Duodenal mucosa (tissue), 2 donors: ENCODE measurements at regions not wholly inside any gene's neighbourhood (a gene's known extent, or its start where the extent isn't known, plus 50 kb on each side); places are given as distances from the start of the nearest gene placed in this dataset.
"Not testable (repeated sequence)": the region's sequence is repeated elsewhere in the genome, so short reads cannot be mapped to it uniquely, and the experiment has no call there.

Source experiments
- H3K27ac ChIP-seq: one replicate; pipeline ENCODE4 v1.7.0; 2013; ENCODE audit warnings: low read depth, low read length
- H3K27me3 ChIP-seq, 2 donors: one replicate each; pipeline ENCODE4 v1.7.0; 2013; ENCODE audit warnings: low read length in 2 of 2, control low read depth in 1 of 2; ENCODE audit not compliant: insufficient read depth in 2 of 2, control insufficient read depth in 1 of 2
- H3K36me3 ChIP-seq, 2 donors: one replicate each; pipeline ENCODE4 v1.7.0; 2013; ENCODE audit warnings: low read length in 2 of 2, control low read depth in 1 of 2; ENCODE audit not compliant: insufficient read depth in 2 of 2, control insufficient read depth in 1 of 2
- H3K4me1 ChIP-seq, 2 donors: one replicate each; pipeline ENCODE4 v1.7.0; 2013; ENCODE audit warnings: low read length in 2 of 2, control low read depth in 1 of 2; ENCODE audit not compliant: insufficient read depth in 2 of 2, control insufficient read depth in 1 of 2
- H3K4me3 ChIP-seq, 2 donors: one replicate each; pipeline ENCODE4 v1.7.0; 2013; ENCODE audit warnings: low read length in 2 of 2, low read depth in 1 of 2
- H3K9ac ChIP-seq, 2 donors: one replicate each; pipeline ENCODE4 v1.7.0; 2013; ENCODE audit warnings: low read length in 2 of 2, low read depth in 1 of 2
- H3K9me3 ChIP-seq, 2 donors: one replicate each; pipeline ENCODE4 v1.7.0; 2013; ENCODE audit warnings: low read length in 2 of 2, control low read depth in 1 of 2; ENCODE audit not compliant: control insufficient read depth in 1 of 2

DNA sequence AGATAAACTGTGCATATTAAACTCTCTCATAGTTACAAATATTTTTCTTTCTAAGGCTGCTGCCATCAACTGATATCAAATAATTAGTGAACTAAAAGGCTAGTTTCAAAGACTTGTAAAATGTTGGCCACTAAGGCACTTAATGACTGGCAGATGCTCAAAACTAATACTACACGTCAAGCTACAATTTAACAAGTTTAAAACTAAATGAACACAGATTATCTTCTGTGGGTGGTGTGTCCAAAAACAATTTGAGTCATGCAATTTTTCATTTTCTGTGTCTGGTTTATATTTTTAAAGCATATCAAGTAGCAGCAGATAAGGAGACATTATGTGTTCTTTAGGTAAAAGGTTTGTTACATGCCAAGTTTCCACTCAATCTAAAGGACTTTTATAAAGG, 665.1 kb downstream of the EFNA5 start:
- Histone ChIP-seq H3K27ac (no peak overlapping the region), H3K4me3 (no peak overlapping the region), H3K36me3 (no peaks in the 10 kb centered on the region), H3K4me1 (no peaks in the 10 kb centered on the region), H3K9me3 (no peaks in the 10 kb centered on the region), H3K9ac (no peak overlapping the region), H3K27me3 (no peaks in the 10 kb centered on the region)

GRCh38 chr5:107005161-107005560, 665.6 kb downstream of the EFNA5 start:
- no peak overlapping the region for H3K27ac ChIP-seq
- H3K36me3 ChIP-seq = no peaks in the 10 kb centered on the region
- H3K9ac ChIP-seq = no peak overlapping the region
- H3K4me3 ChIP-seq = no peak overlapping the region
- H3K9me3 ChIP-seq = no peaks in the 10 kb centered on the region
- H3K27me3 ChIP-seq = no peaks in the 10 kb centered on the region
- H3K4me1 ChIP-seq = no peaks in the 10 kb centered on the region

GRCh38 chr5:107002115-107002514, 668.6 kb downstream of the EFNA5 start:
- Histone ChIP-seq H3K9ac (no peak overlapping the region), H3K9me3 (no peaks in the 10 kb centered on the region), H3K4me3 (no peak overlapping the region), H3K27ac (no peak overlapping the region), H3K27me3 (no peaks in the 10 kb centered on the region), H3K4me1 (no peaks in the 10 kb centered on the region), H3K36me3 (no peaks in the 10 kb centered on the region)

DNA sequence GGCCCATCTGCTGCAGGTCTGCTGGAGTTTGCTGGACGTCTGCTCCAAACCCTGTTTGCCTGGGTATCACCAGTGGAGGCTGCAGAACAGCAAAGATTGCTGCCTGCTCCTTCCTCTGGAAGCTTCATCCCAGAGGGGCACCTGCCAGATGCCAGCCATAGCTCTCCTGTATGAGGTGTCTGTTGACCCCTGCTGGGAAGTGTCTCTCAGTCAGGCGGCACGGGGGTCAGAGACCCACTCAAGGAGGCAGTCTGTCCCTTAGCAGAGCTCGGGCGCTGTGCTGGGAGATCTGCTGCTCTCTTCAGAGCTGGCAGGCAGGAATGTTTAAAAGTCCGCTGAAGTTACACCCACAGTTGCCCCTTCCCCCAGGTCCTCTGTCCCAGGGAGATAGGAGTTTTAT, 671.2 kb downstream of the EFNA5 start:
- H3K36me3 ChIP-seq, H3K9me3 ChIP-seq, H3K27me3 ChIP-seq, H3K4me1 ChIP-seq, H3K4me3 ChIP-seq, H3K9ac ChIP-seq, H3K27ac ChIP-seq: not testable (repeated sequence)

DNA sequence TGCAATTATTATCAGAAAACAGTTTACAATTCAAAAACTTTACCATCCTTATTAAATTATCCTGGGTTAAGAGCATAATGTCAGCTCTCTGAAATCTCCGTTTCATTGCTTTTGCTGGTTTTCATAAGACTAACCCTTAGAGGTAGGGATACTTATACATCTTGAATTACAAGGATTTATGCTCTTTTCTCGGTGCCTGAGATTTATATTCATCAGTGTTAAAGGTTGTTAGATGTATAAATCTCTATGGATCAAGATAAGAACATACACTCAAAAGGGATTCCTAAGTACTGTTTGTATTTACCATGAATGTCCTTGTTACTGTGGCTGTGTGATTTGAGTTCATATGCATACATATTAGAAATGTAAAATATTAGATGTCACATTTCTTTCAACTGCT, 684.7 kb downstream of the EFNA5 start:
- no peak overlapping the region for H3K27ac ChIP-seq

GRCh38 chr5:106985174-106985573, 685.6 kb downstream of the EFNA5 start:
- Histone ChIP-seq H3K36me3 (no peaks in the 10 kb centered on the region), H3K4me1 (no peaks in the 10 kb centered on the region), H3K27me3 (no peaks in the 10 kb centered on the region), H3K4me3 (no peak overlapping the region), H3K27ac (no peak overlapping the region), H3K9me3 (no peaks in the 10 kb centered on the region), H3K9ac (no peak overlapping the region)

More for the DNA sequence above, 684.7 kb downstream of the EFNA5 start:
- no peaks in the 10 kb centered on the region for H3K4me1 ChIP-seq
- no peaks in the 10 kb centered on the region for H3K27me3 ChIP-seq
- no peaks in the 10 kb centered on the region for H3K9me3 ChIP-seq
- H3K4me3 ChIP-seq = no peak overlapping the region
- no peaks in the 10 kb centered on the region for H3K36me3 ChIP-seq
- no peak overlapping the region for H3K9ac ChIP-seq

- not testable (repeated sequence) for H3K9me3 ChIP-seq, H3K4me3 ChIP-seq, H3K9ac ChIP-seq, H3K36me3 ChIP-seq, H3K27ac ChIP-seq, H3K4me1 ChIP-seq, H3K27me3 ChIP-seq
Measured at GRCh38 chr5:106979178-106979577, 691.6 kb downstream of the EFNA5 start.

DNA sequence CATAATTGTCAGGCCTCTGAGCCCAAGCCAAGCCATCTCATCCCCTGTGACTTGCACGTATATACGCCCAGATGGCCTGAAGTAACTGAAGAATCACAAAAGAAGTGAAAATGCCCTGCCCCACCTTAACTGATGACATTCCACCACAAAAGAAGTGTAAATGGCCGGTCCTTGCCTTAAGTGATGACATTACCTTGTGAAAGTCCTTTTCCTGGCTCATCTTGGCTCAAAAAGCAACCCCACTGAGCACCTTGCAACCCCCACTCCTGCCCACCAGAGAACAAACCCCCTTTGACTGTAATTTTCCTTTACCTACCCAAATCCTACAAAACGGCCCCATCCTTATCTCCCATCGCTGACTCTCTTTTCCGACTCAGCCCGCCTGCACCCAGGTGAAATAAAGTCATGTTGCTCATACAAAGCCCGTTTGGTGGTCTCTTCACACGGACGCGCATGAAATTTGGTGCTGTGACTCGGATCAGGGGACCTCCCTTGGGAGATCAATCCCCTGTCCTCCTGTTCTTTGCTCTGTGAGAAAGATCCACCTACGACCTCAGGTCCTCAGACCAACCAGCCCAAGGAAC, 692.1 kb downstream of the EFNA5 start:
- H3K9ac ChIP-seq, H3K4me3 ChIP-seq, H3K27me3 ChIP-seq, H3K36me3 ChIP-seq, H3K27ac ChIP-seq, H3K4me1 ChIP-seq, H3K9me3 ChIP-seq: not testable (repeated sequence)

DNA sequence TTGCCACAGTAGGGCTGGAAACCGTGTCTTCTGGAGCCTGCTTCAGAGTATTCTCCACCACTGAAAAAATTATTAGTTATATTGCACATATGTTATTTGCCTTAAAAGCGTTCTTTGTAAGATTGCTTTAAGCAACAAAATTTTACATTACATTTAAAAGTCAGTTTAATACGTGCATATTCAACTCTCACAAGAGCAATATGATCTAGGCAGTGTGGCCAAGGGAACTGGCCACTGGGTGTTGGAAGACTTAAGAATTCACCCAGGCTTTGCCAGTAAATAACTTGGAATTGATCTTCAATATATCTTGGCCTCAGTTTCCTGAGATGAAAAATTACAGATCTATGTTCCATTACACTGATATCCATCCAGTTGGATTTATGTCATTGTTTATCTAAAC, 694.4 kb downstream of the EFNA5 start:
- no peak overlapping the region for H3K9ac ChIP-seq
- H3K4me3 ChIP-seq = no peak overlapping the region
- H3K4me1 ChIP-seq = no peaks in the 10 kb centered on the region

GRCh38 chr5:106974272-106974671, 696.5 kb downstream of the EFNA5 start:
- no peaks in the 10 kb centered on the region for H3K9me3 ChIP-seq

More for the DNA sequence above, 694.4 kb downstream of the EFNA5 start:
- Histone ChIP-seq H3K36me3 (no peaks in the 10 kb centered on the region), H3K27ac (no peak overlapping the region), H3K27me3 (no peaks in the 10 kb centered on the region), H3K9me3 (no peaks in the 10 kb centered on the region)

More at GRCh38 chr5:106974272-106974671, 696.5 kb downstream of the EFNA5 start:
- Histone ChIP-seq H3K9ac (no peak overlapping the region), H3K36me3 (no peaks in the 10 kb centered on the region), H3K4me3 (no peak overlapping the region), H3K27me3 (peaks cover 0 to 3% of the 10 kb centered on the region in 2 donors), H3K27ac (no peak overlapping the region), H3K4me1 (no peaks in the 10 kb centered on the region)
